Lower lobe of right lung (tissue), 2 donors: ENCODE measurements at regions not wholly inside any gene's neighbourhood (a gene's known extent, or its start where the extent isn't known, plus 50 kb on each side); places are given as distances from the start of the nearest gene placed in this dataset.
A peak's percentile ranks its signal among the peaks of the same experiment; 100 is the strongest.

ENCODE experiments used
- ATAC-seq, 2 donors: fragments of 200-7000 bp; cut with Tn5 transposase; one replicate each; pipeline ENCODE4 v1.9.1; 2020 to 2022; ENCODE audit warnings: mild to moderate bottlenecking in 2 of 2, moderate library complexity in 2 of 2
- DNase-seq: peaks from one replicate; pipeline ENCODE4 v3.0.0-alpha.2; 2020
- H3K27ac ChIP-seq: fragments of 200-600 bp; one replicate; pipeline ENCODE4 v1.8.0; 2022
- H3K27me3 ChIP-seq: fragments of 200-600 bp; one replicate; pipeline ENCODE4 v1.8.0; 2022; ENCODE audit warnings: low read depth
- H3K36me3 ChIP-seq: fragments of 200-600 bp; one replicate; pipeline ENCODE4 v1.8.0; 2022; ENCODE audit warnings: mild to moderate bottlenecking
- H3K4me1 ChIP-seq: fragments of 200-600 bp; one replicate; pipeline ENCODE4 v1.8.0; 2022
- H3K4me3 ChIP-seq: fragments of 200-600 bp; one replicate; pipeline ENCODE4 v1.8.0; 2022; ENCODE audit warnings: mild to moderate bottlenecking
- H3K9me3 ChIP-seq: fragments of 200-600 bp; one replicate; pipeline ENCODE4 v1.8.0; 2022
- CTCF ChIP-seq: fragments of 200-600 bp; IDR thresholded peaks from one replicate; pipeline ENCODE4 v1.8.0; 2022; ENCODE audit warnings: antibody characterized with exemption, mild to moderate bottlenecking
- intact Hi-C: fragments of 100-400 bp; cut with DNase I; formaldehyde crosslinking; loops from one replicate; pipeline ENCODE4 v1.11.0; 2022
- donor health status: DM: no; HTN: yes; CAD: no; lungs with severe emphysema.

DNA sequence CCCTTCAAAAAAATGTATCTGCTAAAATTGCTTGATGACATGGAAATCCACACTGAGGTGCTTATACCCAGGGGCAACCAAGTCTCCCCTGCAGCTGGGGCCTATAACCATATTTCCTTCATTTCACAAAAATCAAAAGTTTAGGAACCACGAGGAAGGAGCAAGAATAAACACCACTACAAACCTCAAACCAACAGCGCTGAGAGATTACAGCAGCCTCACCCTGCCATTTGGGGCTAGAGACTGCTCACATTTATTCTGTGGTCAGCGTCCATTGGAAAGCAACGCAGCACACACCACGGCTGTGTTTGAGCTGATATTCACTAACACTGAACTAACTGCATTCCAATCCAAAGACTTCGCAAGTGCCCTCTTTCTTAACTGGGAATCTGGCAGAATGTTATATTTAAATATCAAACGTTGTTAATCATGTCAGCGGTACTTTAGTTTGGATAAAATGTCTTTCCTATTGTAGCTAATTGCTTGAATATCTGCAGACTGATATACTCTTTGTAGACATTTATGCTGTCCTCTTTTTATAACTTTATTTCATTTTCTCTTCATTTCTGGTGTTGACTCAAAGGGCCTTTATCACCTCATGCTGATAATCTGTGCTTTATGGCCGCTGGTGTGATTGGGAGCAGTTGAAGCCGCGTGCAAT, 94.6 kb downstream of the FOXA2 start:
- Histone ChIP-seq H3K4me3 (no peak overlapping the region), H3K27ac (peak overlapping the region; percentile 73), H3K27me3 (no peaks in the 10 kb centered on the region), H3K9me3 (no peaks in the 10 kb centered on the region), H3K36me3 (no peaks in the 10 kb centered on the region), H3K4me1 (no peaks in the 10 kb centered on the region)
- intact Hi-C loops: no loop called here
- DNase-seq: no peak
- peak; percentile 70 to 73 for ATAC-seq
- TF ChIP-seq CTCF: no peak

DNA sequence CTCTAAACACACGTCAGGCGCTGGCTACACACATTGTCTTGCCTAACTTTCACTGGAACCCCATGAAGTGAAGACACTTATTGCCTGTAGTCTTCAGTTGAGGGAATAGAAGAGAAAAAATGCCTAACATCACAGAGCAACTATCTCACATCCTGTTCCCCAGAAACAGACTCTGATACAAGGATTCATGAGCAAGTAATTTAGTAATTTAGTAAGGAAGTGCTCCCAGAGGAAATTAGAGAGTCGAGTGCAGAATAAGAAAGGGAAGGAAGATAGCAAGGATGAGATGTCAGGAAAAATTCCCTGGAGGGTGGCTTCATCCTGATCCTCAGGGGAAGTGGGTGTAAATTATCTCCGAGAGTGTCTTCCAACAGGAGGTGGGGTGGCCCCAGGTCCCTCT, 104.0 kb downstream of the FOXA2 start:
- no peak for ATAC-seq
- Histone ChIP-seq H3K27ac (no peak overlapping the region), H3K27me3 (no peaks in the 10 kb centered on the region), H3K9me3 (no peaks in the 10 kb centered on the region), H3K36me3 (no peaks in the 10 kb centered on the region), H3K4me3 (no peak overlapping the region), H3K4me1 (no peaks in the 10 kb centered on the region)
- TF ChIP-seq CTCF: no peak
- DNase-seq: no peak
- intact Hi-C loops: no loop called here

DNA sequence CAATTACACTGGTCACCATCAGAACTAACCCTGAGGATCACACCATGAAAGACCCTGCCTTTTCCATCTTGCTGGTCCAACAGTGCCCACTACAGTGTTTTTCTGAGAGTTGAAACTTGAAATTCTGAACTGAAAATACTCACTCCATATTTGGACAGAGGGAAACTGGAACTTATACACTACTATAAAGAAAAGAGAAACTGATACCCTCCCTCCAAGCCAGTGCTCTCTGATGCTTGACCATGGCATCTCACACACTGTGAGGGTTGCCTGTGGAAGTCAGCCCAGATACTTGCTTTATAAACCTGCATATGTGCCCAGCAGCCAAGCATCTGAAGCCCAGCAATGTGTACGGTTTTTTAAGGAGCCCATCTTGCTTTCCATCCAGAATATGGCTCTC, 108.7 kb downstream of the FOXA2 start:
- DNase-seq: no peak
- ATAC-seq: no peak
- Histone ChIP-seq H3K27me3 (no peaks in the 10 kb centered on the region), H3K4me1 (no peaks in the 10 kb centered on the region), H3K27ac (no peak overlapping the region), H3K36me3 (no peaks in the 10 kb centered on the region), H3K9me3 (no peaks in the 10 kb centered on the region), H3K4me3 (no peak overlapping the region)
- intact Hi-C loops: no loop called here
- no peak for TF ChIP-seq CTCF

DNA sequence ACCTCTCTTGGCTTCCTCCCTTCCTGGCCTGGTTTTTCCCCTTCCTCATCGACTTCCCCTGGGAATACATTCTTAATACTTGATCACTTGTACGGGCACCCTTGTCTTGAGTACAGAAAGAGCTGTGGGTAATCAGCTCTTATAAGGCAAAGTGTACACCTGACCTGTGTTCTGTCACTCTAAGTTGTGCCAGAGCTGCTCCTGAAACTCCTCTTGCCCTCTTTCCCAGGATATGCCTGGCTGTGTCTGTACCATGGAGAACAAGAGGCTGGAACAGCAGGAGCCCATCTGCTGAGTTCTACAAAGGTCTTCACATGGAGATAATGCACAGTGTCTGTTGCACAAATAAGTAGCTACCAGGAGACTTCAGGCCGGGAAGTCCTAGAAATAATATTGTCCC, 110.1 kb downstream of the FOXA2 start:
- H3K36me3 ChIP-seq: no peaks in the 10 kb centered on the region
- no peak overlapping the region for H3K4me3 ChIP-seq
- TF ChIP-seq CTCF: no peak
- no peaks in the 10 kb centered on the region for H3K27me3 ChIP-seq
- H3K9me3 ChIP-seq: no peaks in the 10 kb centered on the region
- ATAC-seq (peak in 1 of 2 donors; percentile 21), DNase-seq (no peak)
- no peaks in the 10 kb centered on the region for H3K4me1 ChIP-seq
- intact Hi-C loops: no loop called here
- H3K27ac ChIP-seq: no peak overlapping the region

DNA sequence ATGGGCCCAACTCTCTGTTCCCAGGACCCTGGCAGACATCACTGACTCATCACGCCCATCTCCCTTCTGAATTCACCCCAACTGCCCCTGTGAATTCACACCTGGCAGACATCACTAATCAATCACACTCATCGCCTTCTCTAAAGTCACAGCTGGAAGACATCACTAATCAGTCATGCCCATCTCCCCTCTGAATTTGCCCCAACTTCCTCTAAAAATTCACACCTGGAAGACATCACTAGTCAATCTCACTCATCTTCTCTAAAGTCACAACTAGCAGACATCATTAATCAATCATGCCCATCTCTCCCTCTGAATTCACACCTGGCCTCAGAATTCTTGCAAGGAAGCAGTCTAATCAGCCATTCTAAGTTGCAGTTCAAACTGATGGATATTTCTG, 111.1 kb downstream of the FOXA2 start:
- H3K4me3 ChIP-seq: no peak overlapping the region
- intact Hi-C loops: no loop called here
- no peak for ATAC-seq
- H3K27me3 ChIP-seq: no peaks in the 10 kb centered on the region
- H3K9me3 ChIP-seq: no peaks in the 10 kb centered on the region
- H3K27ac ChIP-seq: no peak overlapping the region
- H3K36me3 ChIP-seq: no peaks in the 10 kb centered on the region
- H3K4me1 ChIP-seq: no peaks in the 10 kb centered on the region
- DNase-seq: no peak
- TF ChIP-seq CTCF: no peak
